ENCODE measurements at regions not wholly inside any gene's neighbourhood (a gene's known extent, or its start where the extent isn't known, plus 50 kb on each side); places are given as distances from the start of the nearest gene placed in this dataset.

DNA sequence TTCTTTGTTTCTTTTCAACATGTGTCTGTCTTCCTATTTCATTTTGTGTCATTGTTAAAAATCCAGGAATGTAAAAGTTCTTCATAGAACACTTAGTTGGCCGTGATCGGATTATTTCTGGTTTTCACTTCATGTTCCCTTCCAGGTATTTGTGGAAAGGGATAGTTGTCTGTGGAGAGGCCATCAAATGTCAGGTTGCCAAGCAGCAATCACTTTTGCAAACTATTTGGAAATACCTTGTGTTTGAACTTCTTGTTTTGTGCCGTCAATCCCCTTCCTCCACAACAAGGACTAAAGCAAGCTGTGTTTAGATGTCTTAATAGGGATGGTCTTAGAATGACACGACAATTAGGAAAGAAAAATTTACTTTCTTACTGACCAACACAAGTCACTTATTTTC, 116.9 kb upstream of the MPDZ start:
- DNase-seq (ENCODE audit: low spot score) = no peak

DNA sequence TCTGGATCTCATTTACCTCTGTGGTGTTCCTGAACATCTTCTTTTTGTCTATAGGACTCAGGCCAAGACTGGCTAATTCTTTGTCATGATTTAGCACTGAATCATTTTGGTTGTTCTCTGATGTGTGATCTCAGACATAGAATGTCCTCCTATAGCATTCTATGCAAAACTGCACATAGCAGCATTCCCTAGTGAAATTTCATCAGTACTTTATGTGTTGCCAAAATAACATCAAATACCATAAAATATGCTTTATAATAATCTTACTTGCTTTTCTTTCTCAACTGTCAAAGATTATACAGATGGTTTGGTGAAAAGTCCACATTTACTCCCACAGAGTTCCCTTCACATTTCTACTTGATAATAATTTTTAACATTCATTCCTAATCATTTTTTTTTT, 115.7 kb upstream of the MPDZ start:
- no peak for DNase-seq (ENCODE audit: low spot score)

DNA sequence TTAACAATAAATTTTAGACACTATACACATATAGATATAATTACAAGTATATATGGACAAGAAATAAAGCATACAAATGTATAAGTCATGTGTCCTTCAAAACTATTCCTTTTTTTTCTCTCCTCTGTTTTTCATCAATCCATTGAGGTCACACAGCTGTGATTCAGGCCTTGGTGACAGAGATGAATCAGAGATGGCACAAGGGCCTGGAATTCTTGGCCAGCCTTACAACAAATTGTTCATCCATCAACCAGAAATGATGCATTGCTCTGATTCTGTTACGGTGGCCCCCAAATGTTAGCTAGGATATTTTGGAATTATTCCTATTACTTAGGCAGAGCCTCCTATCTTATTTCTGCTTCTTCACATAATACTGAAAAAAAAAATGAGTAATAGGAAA, 108.7 kb upstream of the MPDZ start:
- no peak for DNase-seq (ENCODE audit: low spot score)

DNA sequence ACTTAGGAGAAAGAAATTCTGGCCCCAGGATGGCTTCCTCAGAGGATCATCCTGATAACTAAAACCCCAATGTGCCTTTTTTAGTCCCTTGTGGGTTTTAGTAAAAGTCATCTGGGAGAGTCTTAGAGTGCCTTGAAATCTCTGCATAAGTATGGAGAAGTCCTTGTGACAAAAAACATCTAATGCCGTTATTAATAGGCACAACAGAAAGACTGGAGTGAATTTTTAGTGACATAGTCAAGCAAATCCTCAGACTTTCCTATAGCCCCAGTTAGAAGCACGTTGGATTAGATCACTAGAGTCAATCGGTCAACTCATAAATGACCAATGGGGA, 108.2 kb upstream of the MPDZ start:
- no peak for DNase-seq (ENCODE audit: low spot score)

DNA sequence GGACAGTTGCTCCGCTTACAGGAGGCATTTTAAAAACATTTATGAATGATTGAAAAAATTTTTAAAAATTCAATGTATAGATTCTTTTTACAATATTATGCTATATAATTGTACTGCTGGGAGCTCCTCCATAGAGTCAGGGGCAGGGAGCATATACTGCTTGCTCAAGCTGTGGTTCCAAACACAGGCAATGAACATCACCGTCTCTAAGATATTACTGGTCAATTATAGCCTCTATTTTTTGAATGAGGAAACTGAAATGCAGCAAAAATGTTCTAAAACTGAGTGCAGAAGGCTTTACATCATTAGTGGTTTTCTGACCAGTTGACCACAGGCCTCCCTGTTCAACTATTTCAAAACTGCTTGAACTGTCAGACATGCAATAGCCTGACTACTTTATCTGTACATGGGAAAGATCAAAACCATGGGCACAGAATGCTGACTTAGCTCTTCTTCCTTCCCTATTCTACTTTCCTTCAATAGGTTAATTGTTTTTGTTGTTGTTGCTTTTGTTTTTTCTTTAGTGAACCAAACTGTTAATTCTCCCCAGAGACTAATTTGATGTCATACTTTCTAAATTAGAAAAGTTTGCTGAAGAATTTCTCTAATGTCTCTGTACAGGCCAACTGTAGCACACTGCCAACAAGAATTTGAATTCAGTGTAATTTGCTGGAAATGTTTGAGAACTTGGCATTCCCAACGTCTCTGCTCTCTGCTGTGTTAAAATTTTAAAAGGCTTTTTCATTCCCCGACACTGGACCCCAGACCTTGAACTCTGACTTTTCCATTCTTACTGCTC, 107.6 kb upstream of the MPDZ start:
- no peak for DNase-seq (ENCODE audit: low spot score)

DNA sequence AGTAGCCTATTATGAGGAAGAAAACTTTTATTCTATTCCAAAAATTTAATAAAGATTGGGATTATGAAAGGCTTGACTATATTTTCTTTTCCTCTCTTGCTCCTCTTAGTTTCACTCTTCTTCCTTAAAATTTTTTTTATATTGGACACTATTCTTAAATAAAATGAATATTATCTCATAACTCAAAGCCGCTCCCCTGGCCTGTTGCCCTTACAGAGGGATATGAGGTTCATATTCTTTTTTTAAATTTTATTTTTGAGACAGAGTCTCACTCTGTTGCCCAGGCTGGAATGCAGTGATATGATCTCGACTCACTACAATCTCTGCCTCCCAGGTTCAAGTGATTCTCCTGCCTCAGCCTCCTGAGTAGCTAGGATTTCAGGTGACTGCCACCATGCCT, 106.8 kb upstream of the MPDZ start:
- no peak for DNase-seq (ENCODE audit: low spot score)

DNA sequence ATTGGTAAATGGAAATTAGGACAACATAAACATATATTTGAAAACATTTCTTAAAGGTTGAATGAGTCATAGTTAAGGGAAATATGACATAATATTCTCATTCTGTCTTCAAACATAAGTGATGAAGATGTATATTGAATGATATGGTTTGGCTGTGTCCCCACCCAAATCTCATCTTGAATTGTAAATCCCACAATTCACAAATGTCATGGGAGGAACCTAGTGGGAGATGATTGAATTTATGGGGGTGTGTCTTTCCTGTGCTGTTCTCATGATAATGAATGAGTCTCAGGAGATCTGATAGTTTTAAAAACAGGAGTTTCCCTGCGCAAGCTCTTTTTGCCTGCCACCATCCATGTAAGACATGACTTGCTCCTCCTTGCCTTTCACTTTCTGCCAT, 104.4 kb upstream of the MPDZ start:
- no peak for DNase-seq (ENCODE audit: low spot score)

DNA sequence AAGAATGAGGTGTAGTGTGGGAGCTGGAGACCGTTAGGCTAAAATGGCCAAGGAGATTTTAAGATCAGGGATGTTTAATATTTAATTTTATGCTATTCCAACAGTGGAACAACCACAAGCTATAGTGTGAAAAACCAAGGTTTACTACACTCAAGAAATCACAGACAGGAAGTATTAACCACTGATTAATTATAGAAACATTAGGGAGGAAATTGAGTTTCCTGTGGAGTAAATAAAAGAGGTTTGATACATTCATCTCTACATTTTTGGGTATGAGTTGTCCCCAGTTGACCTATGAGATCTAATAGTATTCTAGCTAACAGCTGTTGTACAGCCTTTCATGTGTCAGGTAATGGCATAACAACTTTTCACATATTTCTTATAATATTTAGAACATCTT, 103.7 kb upstream of the MPDZ start:
- no peak for DNase-seq (ENCODE audit: low spot score)

DNA sequence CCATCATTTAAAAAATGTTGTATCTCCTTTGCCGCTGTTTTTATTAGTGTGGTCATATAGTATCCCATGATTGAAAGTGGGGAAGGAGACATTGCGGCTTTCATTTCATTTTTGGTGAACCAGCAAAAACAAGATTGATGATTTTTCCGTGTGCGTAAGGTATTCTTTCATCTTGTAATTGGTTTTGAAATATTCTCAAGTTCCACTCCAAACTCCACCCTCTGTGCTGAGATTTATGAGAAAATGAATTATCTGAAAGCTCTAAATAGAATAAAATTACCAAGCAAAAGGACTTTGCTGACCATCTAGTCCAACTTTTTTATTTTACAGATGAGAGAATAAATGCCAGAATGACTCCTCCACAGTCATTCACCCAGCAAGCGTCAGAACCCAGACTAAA, 103.1 kb upstream of the MPDZ start:
- no peak for DNase-seq (ENCODE audit: low spot score)

DNA sequence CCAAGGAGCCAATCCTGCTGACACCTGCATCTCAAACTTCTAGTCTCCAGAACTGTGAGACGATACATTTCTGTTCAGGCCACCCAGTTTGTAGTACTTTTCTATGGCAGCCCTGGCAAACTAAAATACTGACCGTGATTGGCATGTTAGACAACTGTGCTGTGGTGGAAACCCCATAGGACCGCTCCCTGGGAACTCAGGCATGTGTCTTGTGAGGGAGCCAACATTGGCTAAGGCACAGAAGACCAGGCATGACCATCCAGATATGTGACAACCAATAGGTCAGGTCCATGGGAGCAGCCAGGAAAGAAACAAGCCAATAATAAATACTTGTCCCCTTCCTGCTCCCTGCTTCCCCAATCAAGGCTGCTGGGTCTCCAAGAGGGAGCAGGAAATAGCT, 101.4 kb upstream of the MPDZ start:
- no peak for DNase-seq (ENCODE audit: low spot score)

DNA sequence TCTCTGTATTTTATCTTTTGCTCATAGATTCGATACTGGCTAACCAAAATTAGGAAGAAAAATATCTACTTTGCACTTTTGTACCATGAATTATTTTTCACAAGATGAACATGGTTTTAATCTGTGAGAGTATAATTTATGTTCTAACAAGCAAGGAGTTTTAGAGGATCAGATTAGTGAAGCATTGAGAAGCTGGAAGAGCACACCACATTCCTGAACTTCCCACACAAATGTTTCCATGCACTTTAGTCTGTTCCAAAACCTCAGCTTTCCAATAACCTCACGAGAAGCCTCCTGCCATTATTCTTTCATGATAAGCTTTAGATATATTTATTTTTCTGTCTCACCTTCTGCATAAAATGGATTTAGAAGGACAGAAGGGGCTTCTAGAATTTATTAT, 98.7 kb upstream of the MPDZ start:
- DNase-seq (ENCODE audit: low spot score) = no peak

DNA sequence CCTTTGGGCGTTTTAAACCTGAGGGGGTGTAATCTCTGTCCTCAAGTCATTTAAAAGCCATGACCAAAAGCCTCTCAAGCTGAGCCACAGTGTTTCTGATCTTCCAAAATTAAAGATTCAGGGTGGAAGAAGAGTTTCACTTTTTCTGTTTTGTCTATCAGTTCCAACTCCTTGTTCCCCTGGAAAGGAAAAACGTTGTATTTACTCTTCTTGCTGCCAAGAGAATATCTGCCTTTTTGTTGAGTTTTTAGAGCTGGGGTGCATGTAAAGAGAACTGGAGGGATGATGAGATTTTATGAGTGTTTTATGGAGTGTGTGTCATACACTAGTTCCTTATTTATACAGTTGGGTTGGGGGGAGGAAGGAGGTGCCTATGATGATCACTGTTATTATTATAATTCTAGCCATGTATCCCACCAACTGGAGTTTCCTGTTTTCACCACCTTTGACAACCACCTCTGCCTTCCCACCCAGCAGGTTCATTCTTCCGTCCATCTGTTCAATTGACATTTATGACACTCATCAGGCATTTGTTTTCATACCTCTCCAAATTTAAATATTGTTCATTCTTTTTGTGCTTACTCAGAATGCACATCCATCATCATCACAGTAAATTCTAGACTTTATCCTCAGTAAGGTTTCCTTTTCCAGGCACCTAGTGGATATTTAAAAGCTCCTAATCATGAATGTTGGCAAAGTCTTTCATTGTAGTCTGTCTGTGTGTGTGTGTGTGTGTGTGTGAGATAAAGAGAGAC, 97.9 kb upstream of the MPDZ start:
- DNase-seq (ENCODE audit: low spot score) = no peak

DNA sequence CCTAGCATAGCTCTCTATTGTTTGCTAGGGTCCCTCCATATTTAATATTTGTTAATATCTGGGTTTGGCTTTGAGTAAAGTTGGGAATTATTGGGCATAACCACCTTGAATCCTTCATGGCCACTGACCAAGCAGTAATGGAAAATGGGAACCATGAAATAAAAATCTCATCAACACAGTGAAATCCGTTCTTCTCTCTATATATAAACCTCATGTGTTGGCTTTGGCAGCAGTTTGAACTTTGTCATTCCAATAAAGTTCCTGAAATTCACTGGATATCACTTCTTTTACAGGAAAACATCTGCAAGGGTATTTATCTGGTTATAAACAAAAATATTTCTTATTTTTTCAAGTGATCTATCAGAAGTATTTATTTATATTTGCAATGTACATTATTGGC, 93.0 kb upstream of the MPDZ start:
- no peak for DNase-seq (ENCODE audit: low spot score)

DNA sequence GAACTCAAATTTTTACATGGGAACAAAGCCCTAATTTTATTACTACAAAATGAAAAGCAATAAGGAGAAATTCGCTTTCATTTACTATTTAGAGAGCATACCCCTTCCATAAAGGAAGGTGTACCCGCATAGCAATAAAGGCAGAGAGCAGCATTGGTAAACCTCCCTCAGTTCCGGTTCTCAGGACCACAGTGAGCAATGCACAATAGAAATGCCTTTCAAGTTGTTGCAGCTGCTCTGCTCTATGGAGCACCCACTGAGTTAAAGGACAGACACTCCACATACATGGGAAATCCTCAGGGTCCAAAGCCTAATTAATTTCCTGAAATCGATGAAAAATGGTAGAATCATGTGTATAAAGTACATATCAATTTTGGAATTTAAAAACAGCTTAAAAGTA, 89.9 kb upstream of the MPDZ start:
- DNase-seq (ENCODE audit: low spot score) = no peak

DNA sequence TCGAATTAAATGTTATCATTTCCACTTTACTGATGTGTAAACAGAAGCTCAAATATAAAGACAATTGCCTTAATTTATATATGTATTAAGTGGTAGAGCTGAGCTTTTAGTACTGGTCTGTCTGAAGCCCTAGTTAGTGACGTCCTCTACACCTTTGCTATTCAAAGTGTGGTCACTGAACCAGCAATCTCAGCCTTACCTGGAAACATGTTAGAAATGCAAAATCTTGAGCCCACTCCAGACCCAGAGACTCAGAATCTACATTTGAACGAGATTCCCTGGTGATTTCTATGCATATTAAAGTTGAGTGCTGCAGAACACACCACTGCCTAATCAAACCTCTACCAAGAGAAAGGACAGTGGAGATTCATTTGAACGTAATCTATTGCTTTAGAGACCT, 88.3 kb upstream of the MPDZ start:
- no peak for DNase-seq (ENCODE audit: low spot score)

DNA sequence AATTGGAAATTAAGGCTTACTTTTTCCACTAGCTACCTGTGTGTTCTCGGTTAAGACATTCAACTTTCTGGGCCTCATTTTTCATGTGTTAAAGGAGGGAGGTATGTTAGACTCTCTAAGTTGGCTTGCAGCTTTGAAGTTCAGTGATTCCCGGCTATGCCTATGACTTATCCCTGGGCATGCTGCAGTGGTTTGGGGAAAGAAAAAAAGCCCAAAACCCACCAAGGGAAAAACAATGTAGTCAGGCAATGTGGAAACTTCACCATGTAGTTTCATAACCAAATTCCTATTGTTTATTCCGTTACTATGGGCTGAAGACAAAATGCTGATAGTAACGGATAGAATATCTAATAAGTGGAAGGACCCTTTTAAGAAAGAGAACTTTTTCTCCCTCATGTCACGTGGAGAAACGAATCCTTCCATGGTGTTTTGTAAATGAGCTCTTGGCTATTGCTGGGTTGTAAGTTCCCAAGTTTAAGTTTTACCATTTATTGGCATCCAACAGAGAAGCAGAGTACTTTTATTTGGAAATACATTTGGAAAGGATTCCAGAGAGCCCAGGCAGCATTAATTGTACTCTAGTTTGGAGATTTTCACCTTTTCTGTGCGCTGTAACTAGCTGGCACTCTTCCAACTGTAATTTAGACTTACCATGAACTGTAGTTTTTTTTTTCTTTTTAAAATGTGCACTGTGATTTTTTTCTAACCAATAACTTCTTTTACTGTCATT, 84.9 kb upstream of the MPDZ start:
- no peak for DNase-seq (ENCODE audit: low spot score)

DNA sequence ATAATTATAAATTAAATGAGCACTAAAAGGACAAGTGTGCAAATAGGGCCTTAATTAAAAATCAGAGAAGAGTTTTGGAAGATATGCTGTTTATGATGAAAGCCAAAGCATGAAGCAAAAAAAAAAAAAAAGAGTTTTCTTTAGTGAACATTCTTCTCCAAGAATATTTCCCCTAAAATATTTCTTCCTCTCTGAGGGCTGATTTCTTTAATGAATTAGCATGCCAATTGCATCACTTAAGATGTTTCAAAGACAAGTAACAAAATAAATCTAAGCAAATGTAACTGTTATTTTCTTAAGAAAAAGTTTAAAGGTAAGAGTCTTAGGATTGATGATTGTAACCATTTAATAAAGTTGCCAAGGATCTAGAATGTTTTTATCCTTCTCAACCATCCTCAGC, 81.6 kb upstream of the MPDZ start:
- no peak for DNase-seq (ENCODE audit: low spot score)

DNA sequence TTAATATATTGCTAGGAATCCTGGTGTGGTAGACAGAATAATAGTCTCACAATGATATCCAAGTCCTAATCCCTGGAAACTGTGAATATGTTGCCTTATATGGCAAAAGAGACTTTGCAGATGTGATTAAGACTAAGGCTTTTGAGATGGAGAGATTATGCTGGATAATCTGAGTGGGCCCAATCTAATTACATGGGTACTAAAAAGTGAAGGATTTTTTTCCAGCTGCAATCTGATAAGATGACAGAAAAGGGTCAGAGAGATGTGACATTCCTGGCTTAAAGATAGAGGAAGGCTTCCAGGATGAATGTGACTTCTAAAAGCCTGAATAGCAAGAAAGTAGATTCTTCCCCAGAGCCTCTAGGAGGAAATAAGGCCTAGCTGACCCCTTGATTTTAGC, 80.7 kb upstream of the MPDZ start:
- no peak for DNase-seq (ENCODE audit: low spot score)

DNA sequence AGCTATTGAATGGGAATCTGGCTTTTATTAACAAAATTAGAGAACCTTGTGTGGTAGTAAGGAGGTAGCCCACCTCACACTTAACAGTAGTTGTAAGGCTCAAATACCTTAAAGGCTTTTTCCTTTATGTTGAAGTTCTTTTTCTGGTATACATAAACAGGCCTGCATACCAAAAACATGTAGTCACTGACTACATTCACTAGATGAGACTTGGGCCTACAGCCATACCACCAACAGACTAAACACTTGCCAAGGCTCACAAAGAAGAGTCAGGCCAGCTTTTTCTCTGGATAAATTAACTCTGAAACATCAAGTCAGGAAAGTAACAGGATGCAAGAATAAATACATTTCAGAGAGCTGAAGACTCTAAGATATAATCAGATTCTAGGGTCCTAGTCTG, 78.6 kb upstream of the MPDZ start:
- peak; percentile 87 for DNase-seq (ENCODE audit: low spot score)

DNA sequence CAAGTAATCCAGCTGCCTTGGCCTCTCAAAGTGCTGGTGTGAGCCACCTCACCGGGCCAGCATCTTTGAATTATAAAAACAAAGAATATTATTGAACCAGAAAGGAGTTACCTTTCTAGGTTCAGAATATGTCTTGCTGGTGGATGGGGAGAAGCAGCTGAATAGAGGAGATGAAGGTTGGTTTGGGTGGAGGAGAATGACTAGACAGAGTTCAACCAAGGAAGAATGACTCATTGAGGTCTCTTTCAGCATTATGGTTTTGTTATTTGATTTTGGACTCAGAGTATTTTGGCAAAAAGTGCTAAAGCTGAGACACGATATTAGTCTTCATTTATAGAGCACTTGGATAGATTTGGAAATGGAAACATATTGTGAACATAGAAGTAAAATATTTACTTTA, 75.2 kb upstream of the MPDZ start:
- no peak for DNase-seq (ENCODE audit: low spot score)

DNA sequence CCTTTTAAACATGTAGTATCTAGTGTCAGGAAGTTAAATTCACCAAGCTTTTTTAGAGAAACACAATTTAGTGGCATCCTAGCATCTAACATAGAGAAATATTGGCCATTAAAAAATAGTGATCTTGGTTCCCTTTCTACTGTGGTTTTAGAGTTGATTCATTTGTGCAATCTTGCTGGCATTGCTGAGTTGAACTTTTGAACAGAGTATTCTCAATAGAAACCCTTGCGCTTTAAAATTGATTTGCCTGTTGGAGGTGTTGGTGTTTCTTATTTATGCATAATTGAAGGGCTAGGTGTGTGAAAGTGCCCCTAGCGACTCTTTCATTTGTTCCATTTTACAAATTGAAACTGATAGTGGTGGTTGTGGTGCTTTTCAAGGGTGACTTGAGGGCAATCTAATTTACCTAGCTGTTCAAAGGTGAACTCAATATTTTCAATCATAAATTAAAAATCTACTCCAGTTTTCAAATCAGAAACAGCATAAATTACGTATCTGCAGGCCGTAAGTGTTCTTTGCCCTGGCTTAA, 73.0 kb upstream of the MPDZ start:
- no peak for DNase-seq (ENCODE audit: low spot score)

DNA sequence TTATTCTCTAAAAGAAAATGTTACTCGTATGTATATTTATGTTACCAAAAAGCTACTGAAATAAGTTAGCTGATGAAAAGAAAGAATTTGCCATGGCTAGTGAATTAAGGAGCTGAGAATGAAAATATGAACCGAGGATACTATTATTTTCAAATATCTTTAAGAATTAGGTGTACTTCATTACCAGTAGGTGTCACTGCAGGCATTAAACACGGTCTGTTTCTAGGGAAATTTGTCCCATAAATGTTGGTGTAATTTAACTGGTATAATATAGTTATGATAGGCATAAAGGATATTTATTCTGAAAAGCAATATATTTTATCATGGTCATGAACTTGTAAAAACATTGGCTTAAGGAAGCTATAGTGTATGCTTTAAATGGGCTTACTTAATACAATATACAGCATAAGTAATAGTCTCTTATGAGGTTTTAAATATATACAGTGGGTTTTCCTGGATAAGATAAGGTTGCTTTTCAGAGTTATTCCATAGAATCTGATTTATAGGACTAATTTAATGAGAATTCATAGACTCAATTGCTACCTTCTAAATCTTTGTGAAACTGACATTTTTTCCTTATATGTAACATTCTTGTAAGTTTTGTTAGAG, 72.4 kb upstream of the MPDZ start:
- peak; percentile 62 for DNase-seq (ENCODE audit: low spot score)
